GM23338 (cell line): ENCODE measurements at regions not wholly inside any gene's neighbourhood (a gene's known extent, or its start where the extent isn't known, plus 50 kb on each side); places are given as distances from the start of the nearest gene placed in this dataset.

Experiments
- CREB1 ChIP-seq: fragments of 250-450 bp; sonication (Bioruptor Pico); IDR thresholded peaks from 2 replicates; pipeline ENCODE4 v1.5.0; 2020; ENCODE audit warnings: low read depth, mild to moderate bottlenecking, moderate library complexity
- CTCF ChIP-seq, 2 experiments: fragments of 200-600 bp in 1 of 2; sonication (generic) in 1 of 2; conservative IDR thresholded peaks; 2 replicates each; pipeline versions ENCODE4 v1.5.1 to v1.6.1; 2016 to 2017; ENCODE audit warnings: antibody characterized with exemption in 2 of 2, low read depth in 2 of 2, mild to moderate bottlenecking in 2 of 2, moderate library complexity in 1 of 2
- ETS1 ChIP-seq: IDR thresholded peaks from 2 replicates; pipeline ENCODE4 v1.6.1; 2016; ENCODE audit warnings: antibody characterized with exemption
- EZH2 ChIP-seq: fragments of 200-600 bp; sonication (generic); IDR thresholded peaks from one replicate; pipeline ENCODE4 v1.8.0; 2017; ENCODE audit warnings: antibody characterized with exemption, mild to moderate bottlenecking, low read depth; ENCODE audit not compliant: unreplicated experiment
- EZH2phosphoT487 ChIP-seq: fragments of 200-600 bp; sonication (generic); IDR thresholded peaks from one replicate; pipeline ENCODE4 v1.8.1; 2018; ENCODE audit warnings: antibody characterized with exemption; ENCODE audit not compliant: unreplicated experiment
- JUNB ChIP-seq: IDR thresholded peaks from one replicate; pipeline ENCODE4 v1.6.1; 2016; ENCODE audit warnings: antibody characterized with exemption; ENCODE audit not compliant: unreplicated experiment
- NANOG ChIP-seq: IDR thresholded peaks from 2 replicates; pipeline ENCODE4 v1.6.1; 2016; ENCODE audit warnings: antibody characterized with exemption, borderline replicate concordance
- POLR2AphosphoS5 ChIP-seq: IDR thresholded peaks from 2 replicates; pipeline ENCODE4 v1.6.1; 2016; ENCODE audit warnings: antibody characterized with exemption, low read depth
- STAT1 ChIP-seq: IDR thresholded peaks from one replicate; pipeline ENCODE4 v1.6.1; 2016; ENCODE audit warnings: antibody characterized with exemption; ENCODE audit not compliant: unreplicated experiment
- ZNF114 ChIP-seq: fragments of 250-450 bp; sonication (Bioruptor Pico); IDR thresholded peaks from 2 replicates; pipeline ENCODE4 v1.5.0; 2020; ENCODE audit warnings: mild to moderate bottlenecking, moderate library complexity
- ZNF331 ChIP-seq: fragments of 250-450 bp; sonication (Bioruptor Pico); IDR thresholded peaks from 2 replicates; pipeline ENCODE4 v1.5.0; 2020; ENCODE audit warnings: low read depth, mild to moderate bottlenecking, moderate library complexity
- ZNF462 ChIP-seq: fragments of 250-450 bp; sonication (Bioruptor Pico); IDR thresholded peaks from 2 replicates; pipeline ENCODE4 v1.5.0; 2020; ENCODE audit warnings: mild to moderate bottlenecking, moderate library complexity
- TF ChIP-seq, protein P1 (sequence below): IDR thresholded peaks from one replicate; pipeline ENCODE4 v1.6.1; 2018; ENCODE audit warnings: antibody characterized with exemption; ENCODE audit not compliant: unreplicated experiment

DNA sequence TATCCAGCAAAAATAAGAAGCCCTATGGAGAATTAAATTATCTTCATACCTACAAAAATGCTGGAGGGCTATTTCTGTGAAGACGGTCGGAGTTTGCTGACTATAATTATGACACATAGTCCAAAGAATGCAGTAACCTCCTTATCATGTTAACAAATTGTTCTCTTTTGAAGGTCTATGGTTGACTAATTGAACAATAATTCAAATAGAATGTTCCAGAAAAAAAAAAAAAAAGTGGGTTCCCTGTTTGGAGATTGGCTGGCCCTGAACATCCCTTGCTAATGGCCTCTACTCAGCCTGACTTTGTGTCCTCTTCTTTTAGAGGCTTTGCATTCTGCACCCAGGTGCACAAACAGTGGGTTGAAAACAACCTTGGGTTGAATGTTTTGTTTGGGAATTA is 82.8 kb upstream of the CCBE1 start:
- TF ChIP-seq EZH2phosphoT487 (no peak), CTCF (conservative IDR thresholded peaks at IDR 0.05; ENCODE audit: low read depth in 2 of 2) (no peak), EZH2 (no peak), POLR2AphosphoS5 (no peak), JUNB (no peak), ETS1 (no peak), CREB1 (CRISPR knock-in tag) (no peak), STAT1 (no peak), ZNF331 (no peak), ZNF114 (CRISPR knock-in tag) (no peak), ZNF462 (CRISPR knock-in tag) (no peak), NANOG (no peak)
- TF ChIP-seq, protein P1, sequence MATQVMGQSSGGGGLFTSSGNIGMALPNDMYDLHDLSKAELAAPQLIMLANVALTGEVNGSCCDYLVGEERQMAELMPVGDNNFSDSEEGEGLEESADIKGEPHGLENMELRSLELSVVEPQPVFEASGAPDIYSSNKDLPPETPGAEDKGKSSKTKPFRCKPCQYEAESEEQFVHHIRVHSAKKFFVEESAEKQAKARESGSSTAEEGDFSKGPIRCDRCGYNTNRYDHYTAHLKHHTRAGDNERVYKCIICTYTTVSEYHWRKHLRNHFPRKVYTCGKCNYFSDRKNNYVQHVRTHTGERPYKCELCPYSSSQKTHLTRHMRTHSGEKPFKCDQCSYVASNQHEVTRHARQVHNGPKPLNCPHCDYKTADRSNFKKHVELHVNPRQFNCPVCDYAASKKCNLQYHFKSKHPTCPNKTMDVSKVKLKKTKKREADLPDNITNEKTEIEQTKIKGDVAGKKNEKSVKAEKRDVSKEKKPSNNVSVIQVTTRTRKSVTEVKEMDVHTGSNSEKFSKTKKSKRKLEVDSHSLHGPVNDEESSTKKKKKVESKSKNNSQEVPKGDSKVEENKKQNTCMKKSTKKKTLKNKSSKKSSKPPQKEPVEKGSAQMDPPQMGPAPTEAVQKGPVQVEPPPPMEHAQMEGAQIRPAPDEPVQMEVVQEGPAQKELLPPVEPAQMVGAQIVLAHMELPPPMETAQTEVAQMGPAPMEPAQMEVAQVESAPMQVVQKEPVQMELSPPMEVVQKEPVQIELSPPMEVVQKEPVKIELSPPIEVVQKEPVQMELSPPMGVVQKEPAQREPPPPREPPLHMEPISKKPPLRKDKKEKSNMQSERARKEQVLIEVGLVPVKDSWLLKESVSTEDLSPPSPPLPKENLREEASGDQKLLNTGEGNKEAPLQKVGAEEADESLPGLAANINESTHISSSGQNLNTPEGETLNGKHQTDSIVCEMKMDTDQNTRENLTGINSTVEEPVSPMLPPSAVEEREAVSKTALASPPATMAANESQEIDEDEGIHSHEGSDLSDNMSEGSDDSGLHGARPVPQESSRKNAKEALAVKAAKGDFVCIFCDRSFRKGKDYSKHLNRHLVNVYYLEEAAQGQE, result no peak
